ENCODE measurements at regions not wholly inside any gene's neighbourhood (a gene's known extent, or its start where the extent isn't known, plus 50 kb on each side); places are given as distances from the start of the nearest gene placed in this dataset.

DNA sequence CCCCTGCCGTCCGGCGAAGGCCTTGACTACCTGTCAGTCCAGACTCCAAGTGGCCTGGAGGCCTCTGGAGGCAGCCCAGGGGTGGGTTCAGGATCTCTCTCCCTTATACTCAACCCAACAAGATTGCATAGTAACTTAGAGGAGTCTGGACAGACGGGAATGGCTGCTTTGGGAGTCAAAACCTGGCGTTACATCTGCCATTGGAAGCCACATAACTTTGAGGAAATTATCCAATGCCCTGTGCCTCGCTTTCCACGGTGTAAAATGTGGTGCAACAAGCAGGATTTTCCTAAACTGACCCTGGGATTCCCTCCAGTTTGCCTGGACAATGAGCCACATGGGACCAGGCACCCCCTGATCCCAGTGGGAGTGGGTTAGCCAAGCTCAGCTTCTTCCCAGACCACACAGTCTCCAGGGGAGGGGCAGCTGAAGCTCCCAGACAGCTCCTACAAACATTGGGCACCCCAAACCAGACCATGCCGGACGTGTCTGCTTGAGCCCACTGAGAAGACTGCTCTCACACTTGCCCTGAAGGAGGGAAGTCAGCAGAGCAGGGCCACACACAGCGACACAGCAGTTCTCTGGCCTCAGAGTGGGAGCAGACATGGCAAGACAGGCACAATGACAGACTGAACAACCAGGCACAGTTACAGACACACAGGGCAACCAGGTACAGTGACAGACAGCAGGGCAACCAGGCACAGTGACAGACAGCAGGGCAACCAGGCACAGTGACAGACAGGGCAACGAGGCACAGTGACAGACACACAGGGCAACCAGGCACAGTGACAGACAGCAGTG is 65.6 kb upstream of the RAB6C start:
- TF ChIP-seq, protein P1, sequence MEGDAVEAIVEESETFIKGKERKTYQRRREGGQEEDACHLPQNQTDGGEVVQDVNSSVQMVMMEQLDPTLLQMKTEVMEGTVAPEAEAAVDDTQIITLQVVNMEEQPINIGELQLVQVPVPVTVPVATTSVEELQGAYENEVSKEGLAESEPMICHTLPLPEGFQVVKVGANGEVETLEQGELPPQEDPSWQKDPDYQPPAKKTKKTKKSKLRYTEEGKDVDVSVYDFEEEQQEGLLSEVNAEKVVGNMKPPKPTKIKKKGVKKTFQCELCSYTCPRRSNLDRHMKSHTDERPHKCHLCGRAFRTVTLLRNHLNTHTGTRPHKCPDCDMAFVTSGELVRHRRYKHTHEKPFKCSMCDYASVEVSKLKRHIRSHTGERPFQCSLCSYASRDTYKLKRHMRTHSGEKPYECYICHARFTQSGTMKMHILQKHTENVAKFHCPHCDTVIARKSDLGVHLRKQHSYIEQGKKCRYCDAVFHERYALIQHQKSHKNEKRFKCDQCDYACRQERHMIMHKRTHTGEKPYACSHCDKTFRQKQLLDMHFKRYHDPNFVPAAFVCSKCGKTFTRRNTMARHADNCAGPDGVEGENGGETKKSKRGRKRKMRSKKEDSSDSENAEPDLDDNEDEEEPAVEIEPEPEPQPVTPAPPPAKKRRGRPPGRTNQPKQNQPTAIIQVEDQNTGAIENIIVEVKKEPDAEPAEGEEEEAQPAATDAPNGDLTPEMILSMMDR (IDR thresholded peaks at IDR 0.05), result no peak
- TF ChIP-seq POLR2A (IDR thresholded peaks at IDR 0.05), result no peak
- no peak for TF ChIP-seq EP300 (IDR thresholded peaks at IDR 0.05)
- TF ChIP-seq POLR2AphosphoS5 (IDR thresholded peaks at IDR 0.05), result no peak

All from gastroesophageal sphincter (tissue), 3 donors.